ENCODE measurements at regions not wholly inside any gene's neighbourhood (a gene's known extent, or its start where the extent isn't known, plus 50 kb on each side); places are given as distances from the start of the nearest gene placed in this dataset.

DNA sequence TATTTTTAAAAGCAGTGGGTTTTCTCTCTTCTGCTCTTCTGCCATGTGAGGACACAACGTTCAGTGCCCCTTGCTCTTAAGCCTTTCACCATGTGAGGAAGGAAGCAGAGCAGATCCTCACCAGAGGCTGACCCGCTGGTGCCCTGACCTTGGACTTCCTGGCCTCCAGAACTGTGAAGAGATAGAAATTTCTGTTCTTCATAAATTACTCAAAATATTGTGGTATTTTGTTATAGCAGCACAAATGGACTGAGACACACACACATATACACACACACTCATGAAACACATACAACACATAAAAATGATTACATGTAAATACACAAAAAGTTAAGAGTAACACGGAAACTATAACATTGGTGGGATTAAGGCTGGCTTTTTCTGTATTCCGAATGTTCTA is 244.8 kb upstream of the NOCT start:
- DNase-seq (no peak), ATAC-seq (no peak)
- TF ChIP-seq, protein P1, sequence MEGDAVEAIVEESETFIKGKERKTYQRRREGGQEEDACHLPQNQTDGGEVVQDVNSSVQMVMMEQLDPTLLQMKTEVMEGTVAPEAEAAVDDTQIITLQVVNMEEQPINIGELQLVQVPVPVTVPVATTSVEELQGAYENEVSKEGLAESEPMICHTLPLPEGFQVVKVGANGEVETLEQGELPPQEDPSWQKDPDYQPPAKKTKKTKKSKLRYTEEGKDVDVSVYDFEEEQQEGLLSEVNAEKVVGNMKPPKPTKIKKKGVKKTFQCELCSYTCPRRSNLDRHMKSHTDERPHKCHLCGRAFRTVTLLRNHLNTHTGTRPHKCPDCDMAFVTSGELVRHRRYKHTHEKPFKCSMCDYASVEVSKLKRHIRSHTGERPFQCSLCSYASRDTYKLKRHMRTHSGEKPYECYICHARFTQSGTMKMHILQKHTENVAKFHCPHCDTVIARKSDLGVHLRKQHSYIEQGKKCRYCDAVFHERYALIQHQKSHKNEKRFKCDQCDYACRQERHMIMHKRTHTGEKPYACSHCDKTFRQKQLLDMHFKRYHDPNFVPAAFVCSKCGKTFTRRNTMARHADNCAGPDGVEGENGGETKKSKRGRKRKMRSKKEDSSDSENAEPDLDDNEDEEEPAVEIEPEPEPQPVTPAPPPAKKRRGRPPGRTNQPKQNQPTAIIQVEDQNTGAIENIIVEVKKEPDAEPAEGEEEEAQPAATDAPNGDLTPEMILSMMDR (IDR thresholded peaks at IDR 0.05): no peak
- no peaks in the 10 kb centered on the region for H3K36me3 ChIP-seq
- intact Hi-C loops (cut with DNase I): no loop called here
- no peak overlapping the region for H3K27ac ChIP-seq
- no peak overlapping the region for H3K4me3 ChIP-seq
- H3K4me1 ChIP-seq: no peaks in the 10 kb centered on the region
- no peaks in the 10 kb centered on the region for H3K27me3 ChIP-seq
- H3K9me3 ChIP-seq: no peaks in the 10 kb centered on the region

GRCh38 chr4:138766332-138766731 is 249.2 kb upstream of the NOCT start:
- no peaks in the 10 kb centered on the region for H3K9me3 ChIP-seq
- TF ChIP-seq, protein P1 (IDR thresholded peaks at IDR 0.05): no peak
- intact Hi-C loops (cut with DNase I): no loop called here
- H3K36me3 ChIP-seq: no peaks in the 10 kb centered on the region
- no peak for ATAC-seq
- no peak overlapping the region for H3K4me3 ChIP-seq
- no peaks in the 10 kb centered on the region for H3K27me3 ChIP-seq
- H3K4me1 ChIP-seq: no peaks in the 10 kb centered on the region
- DNase-seq: no peak
- no peak overlapping the region for H3K27ac ChIP-seq

- TF ChIP-seq, protein P1 (IDR thresholded peaks at IDR 0.05): no peak
- Histone ChIP-seq H3K4me1 (no peaks in the 10 kb centered on the region), H3K27me3 (no peaks in the 10 kb centered on the region), H3K27ac (no peak overlapping the region), H3K4me3 (no peak overlapping the region), H3K36me3 (no peaks in the 10 kb centered on the region), H3K9me3 (no peaks in the 10 kb centered on the region)
- DNase-seq: no peak
- intact Hi-C loops (cut with DNase I): no loop called here
- no peak for ATAC-seq
These were observed 250.1 kb upstream of the NOCT start for GRCh38 chr4:138765442-138765841.

- H3K27me3 ChIP-seq: no peaks in the 10 kb centered on the region
- no peaks in the 10 kb centered on the region for H3K36me3 ChIP-seq
- TF ChIP-seq, protein P1 (IDR thresholded peaks at IDR 0.05): no peak
- H3K4me1 ChIP-seq: no peaks in the 10 kb centered on the region
- H3K9me3 ChIP-seq: no peaks in the 10 kb centered on the region
- no peak overlapping the region for H3K4me3 ChIP-seq
- intact Hi-C loops (cut with DNase I): no loop called here
- no peak for DNase-seq
- H3K27ac ChIP-seq: no peak overlapping the region
- no peak for ATAC-seq
These were observed 253.9 kb upstream of the NOCT start for GRCh38 chr4:138761638-138762220.

DNA sequence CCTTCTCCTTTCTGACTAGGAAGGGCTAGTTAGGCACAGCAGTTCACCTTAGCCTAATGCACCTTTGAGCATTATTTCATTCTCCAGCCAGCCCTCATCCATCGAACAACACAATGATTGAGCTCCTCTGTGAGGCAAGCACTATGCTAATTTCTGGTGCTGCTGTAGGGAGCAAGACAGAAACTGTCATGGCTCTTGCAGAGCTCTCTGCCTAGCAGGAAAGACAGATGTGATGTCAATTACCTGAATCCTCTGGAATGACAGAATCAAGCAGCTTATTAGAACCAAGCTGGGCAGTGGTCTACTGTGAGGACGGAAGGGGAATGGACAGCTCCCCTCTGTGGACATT is 256.1 kb upstream of the NOCT start:
- no peaks in the 10 kb centered on the region for H3K36me3 ChIP-seq
- H3K4me1 ChIP-seq: no peaks in the 10 kb centered on the region
- TF ChIP-seq, protein P1 (IDR thresholded peaks at IDR 0.05): no peak
- H3K27ac ChIP-seq: no peak overlapping the region
- no peaks in the 10 kb centered on the region for H3K27me3 ChIP-seq
- intact Hi-C loops (cut with DNase I): no loop called here
- ATAC-seq (no peak), DNase-seq (no peak)
- H3K9me3 ChIP-seq: no peaks in the 10 kb centered on the region
- H3K4me3 ChIP-seq: no peak overlapping the region

All from left lung (tissue), 4 donors.